AG04450 (cell line): ENCODE measurements at regions not wholly inside any gene's neighbourhood (a gene's known extent, or its start where the extent isn't known, plus 50 kb on each side); places are given as distances from the start of the nearest gene placed in this dataset.

ENCODE experiments used
- CTCF ChIA-PET: fragments of 300-600, 350-600 bp; formaldehyde crosslinking; extraction: SDS; loops from one replicate; lab custom pipeline; 2022; ENCODE audit warnings: antibody characterized with exemption, inconsistent platforms; lab: Charles Lee
- POLR2A ChIA-PET: fragments of 350-600 bp; formaldehyde crosslinking; extraction: SDS; loops from one replicate; lab custom pipeline; 2021; ENCODE audit warnings: antibody characterized with exemption, inconsistent platforms; lab: Yijun Ruan, JAX
- DNase-seq: peaks from one replicate; pipeline ENCODE4 v3.0.0-alpha.2; 2011; ENCODE audit warnings: low read depth, low spot score
- H3K27ac ChIP-seq: one replicate; pipeline ENCODE4 v1.5.1; 2012; ENCODE audit warnings: low read depth, low read length, control low read depth
- H3K27me3 ChIP-seq: one replicate; pipeline ENCODE4 v1.6.0; 2012; ENCODE audit warnings: low read length; ENCODE audit not compliant: control insufficient read depth, insufficient read depth
- H3K4me3 ChIP-seq: 2 replicates; pipeline ENCODE4 v1.5.1; 2011; ENCODE audit warnings: mild to moderate bottlenecking, low read depth, low read length, control low read depth
- H3K9me3 ChIP-seq: 2 replicates; pipeline ENCODE4 v1.5.1; 2012; ENCODE audit warnings: low read length; ENCODE audit not compliant: control insufficient read depth, insufficient read depth
- TF ChIP-seq, protein P1 (sequence below): IDR thresholded peaks from 2 replicates; pipeline ENCODE4 v1.5.1; 2011; ENCODE audit warnings: low read depth, low read length, control low read depth, inconsistent platforms

DNA sequence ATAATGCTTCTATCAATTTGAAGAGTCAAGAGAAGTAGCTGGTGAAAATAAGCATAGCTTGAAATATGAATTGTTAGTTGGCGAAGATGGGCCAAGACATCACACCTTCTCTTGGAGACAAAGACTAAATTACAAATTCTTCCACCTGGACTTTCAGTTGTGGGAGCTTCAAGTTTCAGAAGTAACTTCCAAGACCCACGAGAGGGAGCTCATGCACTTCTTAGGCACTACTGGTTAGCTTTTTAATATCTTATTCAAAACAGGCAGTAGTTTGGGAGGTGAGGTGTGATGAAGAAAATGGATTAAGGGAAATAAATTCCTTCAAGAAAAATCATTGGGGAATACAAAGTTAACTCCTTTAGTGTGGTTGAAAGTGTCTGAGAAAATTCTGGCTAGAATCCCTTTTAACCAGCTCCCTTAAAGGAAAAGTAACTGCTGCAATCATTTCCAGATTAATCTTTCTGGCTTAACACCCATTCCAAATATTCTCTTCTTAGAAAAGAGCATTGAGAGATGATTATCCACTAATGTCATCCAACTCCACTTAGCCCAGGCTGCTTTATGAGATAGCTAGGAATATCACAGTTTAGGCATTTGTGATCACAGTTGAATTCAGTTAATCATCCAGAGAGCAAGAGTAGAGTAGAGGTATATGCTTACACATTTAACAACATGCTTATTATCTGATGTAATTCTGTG, 139.5 kb upstream of the DMRTA1 start:
- Histone ChIP-seq H3K27me3 (no peaks in the 10 kb centered on the region), H3K4me3 (no peak overlapping the region), H3K27ac (no peak overlapping the region), H3K9me3 (no peaks in the 10 kb centered on the region)
- ChIA-PET POLR2A (no interaction called here), CTCF (interaction anchor here (0.6 to 5.6 kb wide), 20 partner anchors 12 to 558 kb away, joined by 3 to 94 read pairs (median 4); partner anchors contain the start of gene DMRTA1)
- TF ChIP-seq, protein P1, sequence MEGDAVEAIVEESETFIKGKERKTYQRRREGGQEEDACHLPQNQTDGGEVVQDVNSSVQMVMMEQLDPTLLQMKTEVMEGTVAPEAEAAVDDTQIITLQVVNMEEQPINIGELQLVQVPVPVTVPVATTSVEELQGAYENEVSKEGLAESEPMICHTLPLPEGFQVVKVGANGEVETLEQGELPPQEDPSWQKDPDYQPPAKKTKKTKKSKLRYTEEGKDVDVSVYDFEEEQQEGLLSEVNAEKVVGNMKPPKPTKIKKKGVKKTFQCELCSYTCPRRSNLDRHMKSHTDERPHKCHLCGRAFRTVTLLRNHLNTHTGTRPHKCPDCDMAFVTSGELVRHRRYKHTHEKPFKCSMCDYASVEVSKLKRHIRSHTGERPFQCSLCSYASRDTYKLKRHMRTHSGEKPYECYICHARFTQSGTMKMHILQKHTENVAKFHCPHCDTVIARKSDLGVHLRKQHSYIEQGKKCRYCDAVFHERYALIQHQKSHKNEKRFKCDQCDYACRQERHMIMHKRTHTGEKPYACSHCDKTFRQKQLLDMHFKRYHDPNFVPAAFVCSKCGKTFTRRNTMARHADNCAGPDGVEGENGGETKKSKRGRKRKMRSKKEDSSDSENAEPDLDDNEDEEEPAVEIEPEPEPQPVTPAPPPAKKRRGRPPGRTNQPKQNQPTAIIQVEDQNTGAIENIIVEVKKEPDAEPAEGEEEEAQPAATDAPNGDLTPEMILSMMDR: peak; percentile 75
- peak; percentile 13 for DNase-seq

DNA sequence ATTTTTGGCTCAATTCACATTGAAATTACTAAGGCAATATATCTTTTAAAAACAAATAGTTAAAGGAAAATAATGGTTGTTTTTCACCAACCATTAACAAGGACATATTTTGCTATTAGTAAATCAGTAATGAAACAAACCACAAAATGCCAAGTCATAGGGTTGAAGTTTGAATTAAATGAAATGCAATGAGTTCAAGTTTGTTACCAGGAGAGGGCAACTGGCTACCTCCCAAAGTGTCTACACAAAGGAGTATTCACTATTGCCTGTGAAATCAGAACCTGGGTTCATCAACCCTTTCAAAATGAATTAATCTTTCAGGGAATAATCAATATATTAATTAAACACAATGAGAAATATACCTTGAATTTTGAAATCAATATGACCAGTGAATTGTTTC, 138.4 kb upstream of the DMRTA1 start:
- CTCF ChIA-PET: interaction anchor here (5.6 kb wide), 1 partner anchor 144 kb away, joined by 94 read pairs; no protein-coding TSS in a partner anchor
- H3K27me3 ChIP-seq: no peaks in the 10 kb centered on the region

DNA sequence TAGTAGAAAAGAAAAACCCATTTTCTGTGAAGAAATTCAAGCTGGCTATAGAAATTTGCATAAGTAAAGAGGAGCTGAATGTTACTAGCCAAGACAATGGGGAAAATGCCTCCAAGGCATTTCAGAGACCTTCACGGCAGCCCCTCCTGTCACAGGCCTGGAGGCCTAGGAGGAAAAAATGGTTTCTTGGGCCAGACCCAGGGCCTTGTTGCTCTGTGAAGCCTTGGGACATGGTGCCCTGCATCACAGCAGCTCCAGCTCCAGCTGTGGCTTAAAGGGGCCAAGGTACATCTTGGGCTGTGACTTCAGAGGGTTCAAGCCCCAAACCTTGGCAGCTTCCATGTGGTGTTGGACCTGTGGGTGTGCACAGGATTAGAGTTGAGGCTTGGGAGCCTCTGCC, 130.0 kb upstream of the DMRTA1 start:
- Histone ChIP-seq H3K27ac (no peak overlapping the region), H3K4me3 (no peak overlapping the region), H3K27me3 (no peaks in the 10 kb centered on the region), H3K9me3 (no peaks in the 10 kb centered on the region)
- DNase-seq: no peak
- CTCF ChIA-PET: no interaction called here
- POLR2A ChIA-PET: no interaction called here
- TF ChIP-seq, protein P1: no peak

More for the DNA sequence above, 138.4 kb upstream of the DMRTA1 start:
- TF ChIP-seq, protein P1: no peak
- Histone ChIP-seq H3K4me3 (no peak overlapping the region), H3K27ac (no peak overlapping the region), H3K9me3 (no peaks in the 10 kb centered on the region)
- POLR2A ChIA-PET: no interaction called here
- DNase-seq: no peak

DNA sequence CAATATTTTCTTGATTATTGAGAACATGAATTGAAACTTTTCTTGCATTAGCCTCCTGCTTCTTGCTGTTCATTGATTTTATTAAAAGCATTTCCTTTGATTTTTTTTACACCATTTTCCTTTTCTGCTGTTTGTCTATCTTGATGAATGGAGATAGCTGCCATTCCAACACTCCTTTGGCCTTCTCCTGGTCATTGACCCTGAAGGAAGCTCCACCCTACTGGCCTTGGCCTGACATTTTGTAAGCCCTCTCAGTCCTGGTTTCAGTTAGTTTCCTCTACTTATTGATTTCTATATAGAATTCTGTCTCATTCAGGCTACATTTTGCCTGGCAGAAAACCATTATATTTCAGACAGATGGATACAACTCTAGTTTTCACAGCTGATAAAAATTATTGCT, 115.1 kb upstream of the DMRTA1 start:
- Histone ChIP-seq H3K27me3 (no peaks in the 10 kb centered on the region), H3K9me3 (no peaks in the 10 kb centered on the region), H3K27ac (no peak overlapping the region), H3K4me3 (no peak overlapping the region)
- CTCF ChIA-PET: no interaction called here
- no peak for DNase-seq
- TF ChIP-seq, protein P1: no peak
- POLR2A ChIA-PET: no interaction called here

DNA sequence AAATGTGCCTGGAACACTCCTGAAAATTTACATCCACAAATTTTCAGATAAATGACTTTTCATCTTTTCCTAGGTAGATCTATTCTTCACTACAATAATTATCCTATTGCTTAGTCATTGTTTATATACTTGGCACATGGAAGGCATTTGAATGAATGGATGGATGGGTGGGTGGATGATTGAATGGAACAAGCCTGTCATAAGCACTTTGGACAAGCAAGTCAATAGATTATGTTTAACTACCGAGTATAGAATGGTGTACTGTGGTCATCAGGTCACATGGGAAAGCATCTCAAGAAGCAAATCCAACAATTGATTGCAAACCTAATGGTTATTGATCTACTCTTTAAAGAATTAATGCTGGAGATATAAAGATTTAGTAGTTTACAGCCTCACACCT, 114.4 kb upstream of the DMRTA1 start:
- no peak for DNase-seq
- Histone ChIP-seq H3K27ac (no peak overlapping the region), H3K27me3 (no peaks in the 10 kb centered on the region), H3K4me3 (no peak overlapping the region), H3K9me3 (no peaks in the 10 kb centered on the region)
- CTCF ChIA-PET: no interaction called here
- POLR2A ChIA-PET: no interaction called here
- TF ChIP-seq, protein P1: no peak
